ENCODE measurements at regions not wholly inside any gene's neighbourhood (a gene's known extent, or its start where the extent isn't known, plus 50 kb on each side); places are given as distances from the start of the nearest gene placed in this dataset.

GRCh38 chr1:91161166-91161565 lies 139.3 kb upstream of the ZNF644 start:
- no peak for TF ChIP-seq CTCF (IDR thresholded peaks at IDR 0.05; ENCODE audit: low read depth, low read length, missing input control)
- TF ChIP-seq REST (IDR thresholded peaks at IDR 0.05) = no peak
- TF ChIP-seq FOXA1 (IDR thresholded peaks at IDR 0.05) = no peak
- no peak for TF ChIP-seq ATF3 (IDR thresholded peaks at IDR 0.05)
- TF ChIP-seq YY1 (IDR thresholded peaks at IDR 0.05) = no peak
- no peak for TF ChIP-seq EGR1 (IDR thresholded peaks at IDR 0.05; ENCODE audit: low read depth in 2 of 2)
- no peak for TF ChIP-seq JUND (IDR thresholded peaks at IDR 0.05)
- TF ChIP-seq GABPA (IDR thresholded peaks at IDR 0.05 in 1 of 2, conservative IDR thresholded peaks at IDR 0.05 in 1 of 2) = no peak
- TF ChIP-seq RXRA (IDR thresholded peaks at IDR 0.05) = no peak
- no peak for TF ChIP-seq RAD21 (IDR thresholded peaks at IDR 0.05)
- TF ChIP-seq MAX (IDR thresholded peaks at IDR 0.05) = no peak
- no peak for TF ChIP-seq TAF1 (conservative IDR thresholded peaks at IDR 0.05)

Data from liver (tissue), 3 donors.